GM18951 (cell line): ENCODE measurements at regions not wholly inside any gene's neighbourhood (a gene's known extent, or its start where the extent isn't known, plus 50 kb on each side); places are given as distances from the start of the nearest gene placed in this dataset.

ENCODE experiments used
- POLR2A ChIP-seq: IDR thresholded peaks from 4 replicates; pipeline ENCODE4 v1.6.1; 2011; ENCODE audit warnings: mild to moderate bottlenecking; ENCODE audit not compliant: insufficient read length, insufficient read depth; ENCODE audit errors: extremely low read depth
- in situ Hi-C: fragments of 300-500 bp; cut with MboI; formaldehyde crosslinking; loops from one replicate; pipeline ENCODE4 v1.12.0; 2022; ENCODE audit warnings: low sequenced_read_pairs, mixed read lengths, inconsistent platforms; ENCODE audit not compliant: unreplicated experiment

- in situ Hi-C loops: no loop called here
- no peak for TF ChIP-seq POLR2A
Measured at GRCh38 chr7:113246738-113247137, 128.4 kb upstream of the SMIM30 start.

GRCh38 chr7:113232885-113233284 lies 114.5 kb upstream of the SMIM30 start:
- in situ Hi-C loops: no loop called here
- TF ChIP-seq POLR2A: no peak

GRCh38 chr7:113230691-113231090 lies 112.3 kb upstream of the SMIM30 start:
- TF ChIP-seq POLR2A: no peak
- in situ Hi-C loops: no loop called here

- no peak for TF ChIP-seq POLR2A
- in situ Hi-C loops: no loop called here
Measured at GRCh38 chr7:113217314-113217713, 99.0 kb upstream of the SMIM30 start.

GRCh38 chr7:113216038-113216437 lies 97.7 kb upstream of the SMIM30 start:
- TF ChIP-seq POLR2A: no peak
- in situ Hi-C loops: no loop called here

GRCh38 chr7:113209449-113210203 lies 91.3 kb upstream of the SMIM30 start:
- in situ Hi-C loops: no loop called here
- no peak for TF ChIP-seq POLR2A

GRCh38 chr7:113207931-113208330 lies 89.6 kb upstream of the SMIM30 start:
- TF ChIP-seq POLR2A: no peak
- in situ Hi-C loops: no loop called here

GRCh38 chr7:113207441-113207840 lies 89.1 kb upstream of the SMIM30 start:
- in situ Hi-C loops: no loop called here

GRCh38 chr7:113204415-113204814 lies 86.1 kb upstream of the SMIM30 start:
- in situ Hi-C loops: no loop called here
- no peak for TF ChIP-seq POLR2A

More at GRCh38 chr7:113207441-113207840, 89.1 kb upstream of the SMIM30 start:
- TF ChIP-seq POLR2A: no peak

- TF ChIP-seq POLR2A: no peak
- in situ Hi-C loops: no loop called here
Measured at GRCh38 chr7:113202284-113202683, 83.9 kb upstream of the SMIM30 start.

GRCh38 chr7:113200281-113200680 lies 81.9 kb upstream of the SMIM30 start:
- TF ChIP-seq POLR2A: no peak
- in situ Hi-C loops: no loop called here

GRCh38 chr7:113199841-113200240 lies 81.5 kb upstream of the SMIM30 start:
- in situ Hi-C loops: no loop called here
- TF ChIP-seq POLR2A: no peak

GRCh38 chr7:113199136-113199535 lies 80.8 kb upstream of the SMIM30 start:
- in situ Hi-C loops: no loop called here
- TF ChIP-seq POLR2A: no peak

GRCh38 chr7:113198226-113198625 lies 79.9 kb upstream of the SMIM30 start:
- TF ChIP-seq POLR2A: no peak
- in situ Hi-C loops: no loop called here
